SK-N-SH (cell line): ENCODE measurements at regions not wholly inside any gene's neighbourhood (a gene's known extent, or its start where the extent isn't known, plus 50 kb on each side); places are given as distances from the start of the nearest gene placed in this dataset.

Experiments
- CHD2 ChIP-seq: fragments of 150-350 bp; IDR thresholded peaks from 2 replicates; pipeline ENCODE4 v1.6.1; 2018; ENCODE audit warnings: low read length; ENCODE audit not compliant: partially characterized antibody
- CTCF ChIP-seq: fragments of 200-600 bp; sonication (generic); IDR thresholded peaks from 2 replicates; pipeline ENCODE4 v1.6.1; 2017; ENCODE audit warnings: antibody characterized with exemption, mild to moderate bottlenecking, moderate library complexity
- EP300 ChIP-seq, 2 experiments: IDR thresholded peaks; 2 replicates each; pipeline versions ENCODE4 v1.4.0 to v1.6.1; 2012; ENCODE audit warnings: borderline replicate concordance in 1 of 2, low read depth in 1 of 2, low read length in 1 of 2
- FOXJ3 ChIP-seq: sonication (generic); formaldehyde crosslinking; IDR thresholded peaks from 2 replicates; pipeline ENCODE4 v1.5.1; 2020; ENCODE audit warnings: mild to moderate bottlenecking, missing genetic modification reagents
- FOXM1 ChIP-seq: IDR thresholded peaks from 2 replicates; pipeline ENCODE4 v1.4.0; 2012; ENCODE audit warnings: low read depth, mild to moderate bottlenecking
- GABPA ChIP-seq: IDR thresholded peaks from 2 replicates; pipeline ENCODE4 v1.4.0; 2012; ENCODE audit warnings: low read depth, mild to moderate bottlenecking
- GATA2 ChIP-seq: sonication (generic); formaldehyde crosslinking; IDR thresholded peaks from 2 replicates; pipeline ENCODE4 v1.5.0; 2020; ENCODE audit warnings: mild to moderate bottlenecking, missing genetic modification reagents
- MAX ChIP-seq: IDR thresholded peaks from 2 replicates; pipeline ENCODE4 v1.4.0; 2012; ENCODE audit warnings: low read depth
- POLR2AphosphoS5 ChIP-seq: IDR thresholded peaks from 2 replicates; pipeline ENCODE4 v1.6.1; 2012; ENCODE audit warnings: low read depth, low read length
- RAD21 ChIP-seq: IDR thresholded peaks from 2 replicates; pipeline ENCODE4 v1.6.1; 2012; ENCODE audit warnings: mild to moderate bottlenecking, low read length
- REST ChIP-seq: IDR thresholded peaks from 2 replicates; pipeline ENCODE4 v1.6.1; 2012; ENCODE audit warnings: mild to moderate bottlenecking, low read depth, low read length, moderate library complexity
- SIN3A ChIP-seq: IDR thresholded peaks from 2 replicates; pipeline ENCODE4 v1.6.1; 2012; ENCODE audit warnings: low read depth, mild to moderate bottlenecking, low read length, moderate library complexity, borderline replicate concordance
- YY1 ChIP-seq: IDR thresholded peaks from 2 replicates; pipeline ENCODE4 v1.4.0; 2012; ENCODE audit warnings: low read depth, mild to moderate bottlenecking

GRCh38 chr11:82465481-82465880 is 268.2 kb downstream of the FAM181B start:
- TF ChIP-seq SIN3A (no peak), POLR2AphosphoS5 (no peak), CTCF (no peak), RAD21 (no peak), YY1 (no peak), GATA2 (CRISPR knock-in tag) (no peak), GABPA (no peak), EP300 (IDR thresholded peaks at IDR 0.05; ENCODE audit: borderline replicate concordance in 1 of 2, low read depth in 1 of 2, low read length in 1 of 2) (no peak), FOXM1 (no peak), CHD2 (no peak), FOXJ3 (CRISPR knock-in tag) (no peak), MAX (no peak), REST (no peak)
